SK-N-SH (cell line): ENCODE measurements at regions not wholly inside any gene's neighbourhood (a gene's known extent, or its start where the extent isn't known, plus 50 kb on each side); places are given as distances from the start of the nearest gene placed in this dataset.

Experiments used
- CTCF ChIA-PET: fragments of 300-600, 350-600 bp; formaldehyde crosslinking; extraction: SDS; loops from one replicate; lab custom pipeline; 2021; lab: Yijun Ruan, JAX
- POLR2A ChIA-PET: fragments of 350-600 bp; sonication (Branson Sonifier 250); formaldehyde crosslinking; extraction: SDS; loops from one replicate; lab custom pipeline; 2020; ENCODE audit warnings: antibody characterized with exemption, inconsistent platforms; lab: Yijun Ruan, JAX
- DNase-seq: peaks from one replicate; pipeline ENCODE4 v3.0.0; 2012
- H2AFZ ChIP-seq: fragments of 200-600 bp; sonication (generic); 2 replicates; pipeline ENCODE4 v1.8.1; 2016; ENCODE audit warnings: antibody characterized with exemption, mild to moderate bottlenecking, low read depth
- H3F3A ChIP-seq: fragments of 200-600 bp; sonication (generic); replicated peaks from 2 replicates; pipeline ENCODE3; 2016; ENCODE audit warnings: antibody characterized with exemption, mild to moderate bottlenecking; ENCODE audit not compliant: insufficient read depth
- H3K27ac ChIP-seq, 2 experiments: fragments of 200-500 bp in 1 of 2; fragments of 200-600 bp in 1 of 2; sonication (Bioruptor generic) in 1 of 2; sonication (generic), shearing (Covaris generic) in 1 of 2; 2 replicates each; pipeline versions ENCODE4 v1.5.1 to v1.6.1; 2014 to 2016; ENCODE audit warnings: low read depth in 2 of 2, inconsistent platforms in 1 of 2, low read length in 1 of 2, mild to moderate bottlenecking in 1 of 2, mixed read lengths in 1 of 2
- H3K27me3 ChIP-seq: fragments of 200-600 bp; sonication (generic), shearing (Covaris generic); 2 replicates; pipeline ENCODE4 v1.6.1; 2016; ENCODE audit warnings: mixed run types; ENCODE audit not compliant: insufficient read depth
- H3K36me3 ChIP-seq, 2 experiments: fragments of 200-500 bp in 1 of 2; fragments of 200-600 bp in 1 of 2; sonication (Bioruptor generic) in 1 of 2; sonication (generic) in 1 of 2; replicated peaks in 1 of 2; 2 replicates each; pipeline versions ENCODE3 to v1.5.1; 2014 to 2016; ENCODE audit warnings: low read length in 1 of 2, mild to moderate bottlenecking in 1 of 2; ENCODE audit not compliant: insufficient read depth in 2 of 2, control insufficient read depth in 1 of 2
- H3K4me1 ChIP-seq, 2 experiments: fragments of 200-500 bp in 1 of 2; fragments of 200-600 bp in 1 of 2; sonication (Bioruptor generic) in 1 of 2; sonication (generic), shearing (Covaris generic) in 1 of 2; 2 replicates each; pipeline versions ENCODE4 v1.5.1 to v1.6.1; 2014 to 2016; ENCODE audit warnings: low read depth in 1 of 2, low read length in 1 of 2, mixed run types in 1 of 2; ENCODE audit not compliant: insufficient read depth in 2 of 2, control insufficient read depth in 1 of 2
- H3K4me2 ChIP-seq: fragments of 200-600 bp; sonication (generic), shearing (Covaris generic); 2 replicates; pipeline ENCODE4 v1.6.1; 2017; ENCODE audit warnings: mixed run types
- H3K4me3 ChIP-seq, 2 experiments: fragments of 200-500 bp in 1 of 2; fragments of 200-600 bp in 1 of 2; sonication (Bioruptor generic) in 1 of 2; sonication (generic), shearing (Covaris generic) in 1 of 2; 2 replicates each; pipeline versions ENCODE4 v1.5.1 to v1.8.1; 2014 to 2016; ENCODE audit warnings: low read depth in 2 of 2, inconsistent platforms in 1 of 2, low read length in 1 of 2, mild to moderate bottlenecking in 1 of 2, mixed read lengths in 1 of 2, moderate library complexity in 1 of 2
- H3K79me2 ChIP-seq: fragments of 200-600 bp; sonication (generic); 2 replicates; pipeline ENCODE4 v1.8.1; 2017; ENCODE audit warnings: mild to moderate bottlenecking; ENCODE audit not compliant: insufficient read depth
- H3K9ac ChIP-seq: fragments of 200-600 bp; sonication (generic); 2 replicates; pipeline ENCODE4 v1.6.1; 2017; ENCODE audit warnings: mixed run types
- H3K9me2 ChIP-seq: fragments of 200-600 bp; sonication (generic); 2 replicates; pipeline ENCODE4 v1.6.1; 2017; ENCODE audit warnings: mixed run types
- H3K9me3 ChIP-seq: fragments of 200-600 bp; sonication (generic); 2 replicates; pipeline ENCODE4 v1.6.1; 2017; ENCODE audit warnings: mixed run types, mild to moderate bottlenecking, moderate library complexity
- H4K20me1 ChIP-seq: fragments of 200-600 bp; sonication (generic); 2 replicates; pipeline ENCODE4 v1.6.1; 2017; ENCODE audit warnings: mild to moderate bottlenecking, mixed run types; ENCODE audit not compliant: insufficient read depth
- EP300 ChIP-seq, 2 experiments: IDR thresholded peaks; 2 replicates each; pipeline versions ENCODE4 v1.4.0 to v1.6.1; 2012; ENCODE audit warnings: borderline replicate concordance in 1 of 2, low read depth in 1 of 2, low read length in 1 of 2
- EZH2phosphoT487 ChIP-seq: fragments of 200-600 bp; sonication (generic); IDR thresholded peaks from 2 replicates; pipeline ENCODE4 v1.6.1; 2017; ENCODE audit warnings: low read depth, mixed run types, mild to moderate bottlenecking, antibody characterized with exemption, moderate library complexity, borderline replicate concordance
- FOSL2 ChIP-seq: IDR thresholded peaks from 2 replicates; pipeline ENCODE4 v1.4.0; 2012; ENCODE audit warnings: low read depth, mild to moderate bottlenecking, moderate library complexity, borderline replicate concordance
- FOXM1 ChIP-seq: IDR thresholded peaks from 2 replicates; pipeline ENCODE4 v1.4.0; 2012; ENCODE audit warnings: low read depth, mild to moderate bottlenecking
- GATA2 ChIP-seq: sonication (generic); formaldehyde crosslinking; IDR thresholded peaks from 2 replicates; pipeline ENCODE4 v1.5.0; 2020; ENCODE audit warnings: mild to moderate bottlenecking, missing genetic modification reagents
- JUND ChIP-seq: IDR thresholded peaks from 2 replicates; pipeline ENCODE4 v1.4.0; 2012
- POLR2AphosphoS5 ChIP-seq: IDR thresholded peaks from 2 replicates; pipeline ENCODE4 v1.6.1; 2012; ENCODE audit warnings: low read depth, low read length
- RAD21 ChIP-seq: IDR thresholded peaks from 2 replicates; pipeline ENCODE4 v1.6.1; 2012; ENCODE audit warnings: mild to moderate bottlenecking, low read length
- RCOR1 ChIP-seq: fragments of 150-350 bp; IDR thresholded peaks from 2 replicates; pipeline ENCODE4 v1.6.1; 2017; ENCODE audit warnings: antibody characterized with exemption, low read length
- RXRA ChIP-seq: IDR thresholded peaks from 2 replicates; pipeline ENCODE4 v1.4.0; 2012; ENCODE audit warnings: low read depth, mild to moderate bottlenecking, borderline replicate concordance
- SIN3A ChIP-seq: IDR thresholded peaks from 2 replicates; pipeline ENCODE4 v1.6.1; 2012; ENCODE audit warnings: low read depth, mild to moderate bottlenecking, low read length, moderate library complexity, borderline replicate concordance
- SMC3 ChIP-seq: IDR thresholded peaks from 2 replicates; pipeline ENCODE4 v1.6.1; 2012; ENCODE audit warnings: low read depth, low read length, improper control_type of control experiment
- TAF1 ChIP-seq: IDR thresholded peaks from 2 replicates; pipeline ENCODE4 v1.6.1; 2012; ENCODE audit warnings: low read depth, mild to moderate bottlenecking, low read length, moderate library complexity, borderline replicate concordance
- TCF12 ChIP-seq: IDR thresholded peaks from 2 replicates; pipeline ENCODE4 v1.4.0; 2012
- TEAD4 ChIP-seq: IDR thresholded peaks from 2 replicates; pipeline ENCODE4 v1.4.0; 2012; ENCODE audit warnings: mild to moderate bottlenecking, borderline replicate concordance; ENCODE audit not compliant: insufficient read depth
- WGBS: methylation state at CpG from one replicate; pipeline ENCODE4 v1.1.6; 2017; ENCODE audit warnings: low lambda C conversion rate; 5-methylcytosine and 5-hydroxymethylcytosine counted together
- TF ChIP-seq, protein P1 (sequence below): IDR thresholded peaks from 2 replicates; pipeline ENCODE4 v1.6.1; 2012; ENCODE audit warnings: mild to moderate bottlenecking, low read depth, low read length, moderate library complexity
- TF ChIP-seq, protein P2 (sequence below): fragments of 150-350 bp; IDR thresholded peaks from 2 replicates; pipeline ENCODE4 v1.6.1; 2016; ENCODE audit warnings: mild to moderate bottlenecking, low read depth, low read length
- TF ChIP-seq, protein P3 (sequence below): IDR thresholded peaks from 2 replicates; pipeline ENCODE4 v1.4.0; 2012; ENCODE audit warnings: low read depth
- TF ChIP-seq, protein P4 (sequence below): fragments of 200-600 bp; sonication (generic); IDR thresholded peaks from 2 replicates; pipeline ENCODE4 v1.6.1; 2017; ENCODE audit warnings: antibody characterized with exemption, mild to moderate bottlenecking, moderate library complexity

DNA sequence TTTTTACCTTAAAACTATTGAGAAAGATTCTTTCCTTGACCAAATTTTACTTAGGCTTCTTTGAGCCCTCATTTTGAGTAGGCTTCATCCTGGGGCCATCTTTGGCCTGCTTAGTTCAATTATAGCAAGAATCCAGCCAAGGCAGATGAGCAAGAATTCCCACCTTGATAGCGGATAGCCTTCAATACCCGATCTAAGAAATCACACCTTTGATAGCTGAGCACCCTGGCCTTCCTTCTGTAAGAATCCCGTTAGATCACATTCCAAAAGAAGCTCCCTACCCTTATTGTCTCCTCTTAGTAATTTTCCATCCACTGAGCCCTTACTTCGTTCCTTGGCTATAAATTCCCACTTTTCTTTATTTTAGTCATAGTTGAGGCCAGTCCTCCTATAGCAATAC is 275.4 kb upstream of the ROBO1 start:
- no peak overlapping the region for H3K4me2 ChIP-seq
- no peak overlapping the region for H3K9ac ChIP-seq
- no peaks in the 10 kb centered on the region for H3K79me2 ChIP-seq
- no peak overlapping the region for H2AFZ ChIP-seq
- ChIA-PET CTCF (no interaction called here), POLR2A (no interaction called here)
- 66% methylated on average over 4 of the region's 4 CpGs for WGBS
- H3K9me3 ChIP-seq: no peaks in the 10 kb centered on the region
- no peak overlapping the region for H3K4me3 ChIP-seq
- H3F3A ChIP-seq: no peaks in the 10 kb centered on the region
- TF ChIP-seq RXRA: no peak
- no peak for TF ChIP-seq JUND
- TF ChIP-seq RCOR1: no peak
- TF ChIP-seq FOSL2: no peak
- no peak for TF ChIP-seq FOXM1
- TF ChIP-seq SMC3: no peak
- no peak for TF ChIP-seq EP300 (IDR thresholded peaks at IDR 0.05; ENCODE audit: borderline replicate concordance in 1 of 2, low read depth in 1 of 2, low read length in 1 of 2)
- TF ChIP-seq GATA2 (CRISPR knock-in tag): no peak
- TF ChIP-seq TCF12: no peak
- TF ChIP-seq, protein P1, sequence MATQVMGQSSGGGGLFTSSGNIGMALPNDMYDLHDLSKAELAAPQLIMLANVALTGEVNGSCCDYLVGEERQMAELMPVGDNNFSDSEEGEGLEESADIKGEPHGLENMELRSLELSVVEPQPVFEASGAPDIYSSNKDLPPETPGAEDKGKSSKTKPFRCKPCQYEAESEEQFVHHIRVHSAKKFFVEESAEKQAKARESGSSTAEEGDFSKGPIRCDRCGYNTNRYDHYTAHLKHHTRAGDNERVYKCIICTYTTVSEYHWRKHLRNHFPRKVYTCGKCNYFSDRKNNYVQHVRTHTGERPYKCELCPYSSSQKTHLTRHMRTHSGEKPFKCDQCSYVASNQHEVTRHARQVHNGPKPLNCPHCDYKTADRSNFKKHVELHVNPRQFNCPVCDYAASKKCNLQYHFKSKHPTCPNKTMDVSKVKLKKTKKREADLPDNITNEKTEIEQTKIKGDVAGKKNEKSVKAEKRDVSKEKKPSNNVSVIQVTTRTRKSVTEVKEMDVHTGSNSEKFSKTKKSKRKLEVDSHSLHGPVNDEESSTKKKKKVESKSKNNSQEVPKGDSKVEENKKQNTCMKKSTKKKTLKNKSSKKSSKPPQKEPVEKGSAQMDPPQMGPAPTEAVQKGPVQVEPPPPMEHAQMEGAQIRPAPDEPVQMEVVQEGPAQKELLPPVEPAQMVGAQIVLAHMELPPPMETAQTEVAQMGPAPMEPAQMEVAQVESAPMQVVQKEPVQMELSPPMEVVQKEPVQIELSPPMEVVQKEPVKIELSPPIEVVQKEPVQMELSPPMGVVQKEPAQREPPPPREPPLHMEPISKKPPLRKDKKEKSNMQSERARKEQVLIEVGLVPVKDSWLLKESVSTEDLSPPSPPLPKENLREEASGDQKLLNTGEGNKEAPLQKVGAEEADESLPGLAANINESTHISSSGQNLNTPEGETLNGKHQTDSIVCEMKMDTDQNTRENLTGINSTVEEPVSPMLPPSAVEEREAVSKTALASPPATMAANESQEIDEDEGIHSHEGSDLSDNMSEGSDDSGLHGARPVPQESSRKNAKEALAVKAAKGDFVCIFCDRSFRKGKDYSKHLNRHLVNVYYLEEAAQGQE: no peak
- TF ChIP-seq SIN3A: no peak
- TF ChIP-seq RAD21: no peak
- TF ChIP-seq, protein P2, sequence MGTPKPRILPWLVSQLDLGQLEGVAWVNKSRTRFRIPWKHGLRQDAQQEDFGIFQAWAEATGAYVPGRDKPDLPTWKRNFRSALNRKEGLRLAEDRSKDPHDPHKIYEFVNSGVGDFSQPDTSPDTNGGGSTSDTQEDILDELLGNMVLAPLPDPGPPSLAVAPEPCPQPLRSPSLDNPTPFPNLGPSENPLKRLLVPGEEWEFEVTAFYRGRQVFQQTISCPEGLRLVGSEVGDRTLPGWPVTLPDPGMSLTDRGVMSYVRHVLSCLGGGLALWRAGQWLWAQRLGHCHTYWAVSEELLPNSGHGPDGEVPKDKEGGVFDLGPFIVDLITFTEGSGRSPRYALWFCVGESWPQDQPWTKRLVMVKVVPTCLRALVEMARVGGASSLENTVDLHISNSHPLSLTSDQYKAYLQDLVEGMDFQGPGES: no peak
- no peak for TF ChIP-seq TEAD4
- no peak for TF ChIP-seq POLR2AphosphoS5
- TF ChIP-seq, protein P3, sequence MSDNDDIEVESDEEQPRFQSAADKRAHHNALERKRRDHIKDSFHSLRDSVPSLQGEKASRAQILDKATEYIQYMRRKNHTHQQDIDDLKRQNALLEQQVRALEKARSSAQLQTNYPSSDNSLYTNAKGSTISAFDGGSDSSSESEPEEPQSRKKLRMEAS: no peak
- no peak for TF ChIP-seq EZH2phosphoT487
- TF ChIP-seq, protein P4, sequence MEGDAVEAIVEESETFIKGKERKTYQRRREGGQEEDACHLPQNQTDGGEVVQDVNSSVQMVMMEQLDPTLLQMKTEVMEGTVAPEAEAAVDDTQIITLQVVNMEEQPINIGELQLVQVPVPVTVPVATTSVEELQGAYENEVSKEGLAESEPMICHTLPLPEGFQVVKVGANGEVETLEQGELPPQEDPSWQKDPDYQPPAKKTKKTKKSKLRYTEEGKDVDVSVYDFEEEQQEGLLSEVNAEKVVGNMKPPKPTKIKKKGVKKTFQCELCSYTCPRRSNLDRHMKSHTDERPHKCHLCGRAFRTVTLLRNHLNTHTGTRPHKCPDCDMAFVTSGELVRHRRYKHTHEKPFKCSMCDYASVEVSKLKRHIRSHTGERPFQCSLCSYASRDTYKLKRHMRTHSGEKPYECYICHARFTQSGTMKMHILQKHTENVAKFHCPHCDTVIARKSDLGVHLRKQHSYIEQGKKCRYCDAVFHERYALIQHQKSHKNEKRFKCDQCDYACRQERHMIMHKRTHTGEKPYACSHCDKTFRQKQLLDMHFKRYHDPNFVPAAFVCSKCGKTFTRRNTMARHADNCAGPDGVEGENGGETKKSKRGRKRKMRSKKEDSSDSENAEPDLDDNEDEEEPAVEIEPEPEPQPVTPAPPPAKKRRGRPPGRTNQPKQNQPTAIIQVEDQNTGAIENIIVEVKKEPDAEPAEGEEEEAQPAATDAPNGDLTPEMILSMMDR: no peak
- no peak for TF ChIP-seq TAF1
- H3K27me3 ChIP-seq: no peaks in the 10 kb centered on the region
- H3K36me3 ChIP-seq: no peaks in the 10 kb centered on the region
- H3K27ac ChIP-seq: no peak overlapping the region
- H4K20me1 ChIP-seq: no peaks in the 10 kb centered on the region
- H3K9me2 ChIP-seq: no peaks in the 10 kb centered on the region; the same call in 1 of the 2 replicates
- DNase-seq: no peak
- no peaks in the 10 kb centered on the region for H3K4me1 ChIP-seq
